Osteoblast (primary cell): ENCODE measurements at regions not wholly inside any gene's neighbourhood (a gene's known extent, or its start where the extent isn't known, plus 50 kb on each side); places are given as distances from the start of the nearest gene placed in this dataset.

ENCODE experiments used
- DNase-seq: peaks from one replicate; pipeline ENCODE4 v3.0.0; 2011; ENCODE audit warnings: low spot score, mixed read lengths; ENCODE audit not compliant: insufficient read length; ENCODE audit errors: missing footprints
- H2AFZ ChIP-seq: 2 replicates; pipeline ENCODE4 v1.6.0; 2011; ENCODE audit warnings: mild to moderate bottlenecking, low read length
- H3K27ac ChIP-seq: 2 replicates; pipeline ENCODE4 v1.5.1; 2011; ENCODE audit warnings: mild to moderate bottlenecking, low read depth, low read length, moderate library complexity
- H3K27me3 ChIP-seq: 2 replicates; pipeline ENCODE4 v1.6.0; 2012; ENCODE audit warnings: mild to moderate bottlenecking, control low read depth, inconsistent platforms, low read length, moderate library complexity; ENCODE audit not compliant: insufficient read depth
- H3K36me3 ChIP-seq: 2 replicates; pipeline ENCODE4 v1.5.1; 2011; ENCODE audit warnings: mild to moderate bottlenecking, low read length, control low read depth, moderate library complexity; ENCODE audit not compliant: insufficient read depth
- H3K4me1 ChIP-seq: 2 replicates; pipeline ENCODE4 v1.5.1; 2011; ENCODE audit warnings: mild to moderate bottlenecking, low read length, control low read depth, moderate library complexity; ENCODE audit not compliant: insufficient read depth
- H3K4me2 ChIP-seq: 2 replicates; pipeline ENCODE4 v1.6.0; 2011; ENCODE audit warnings: mild to moderate bottlenecking, low read length; ENCODE audit not compliant: insufficient read depth
- H3K4me3 ChIP-seq: fragments of 200-600 bp; sonication (generic); 3 replicates; pipeline ENCODE4 v1.5.1; 2012; ENCODE audit warnings: mild to moderate bottlenecking, low read length, inconsistent platforms; ENCODE audit not compliant: insufficient read depth
- H3K79me2 ChIP-seq: 2 replicates; pipeline ENCODE4 v1.6.0; 2012; ENCODE audit warnings: mild to moderate bottlenecking, low read length, control low read depth, inconsistent platforms; ENCODE audit not compliant: insufficient read depth
- H3K9me3 ChIP-seq: 2 replicates; pipeline ENCODE4 v1.5.1; 2011; ENCODE audit warnings: low read depth, low read length, control low read depth
- H4K20me1 ChIP-seq: 2 replicates; pipeline ENCODE4 v1.6.0; 2012; ENCODE audit warnings: mild to moderate bottlenecking, low read length, control low read depth; ENCODE audit not compliant: insufficient read depth
- TF ChIP-seq, protein P1 (sequence below): IDR thresholded peaks from 2 replicates; pipeline ENCODE4 v1.5.1; 2011; ENCODE audit warnings: mild to moderate bottlenecking, low read depth, low read length, moderate library complexity; ENCODE audit errors: extremely low read depth

DNA sequence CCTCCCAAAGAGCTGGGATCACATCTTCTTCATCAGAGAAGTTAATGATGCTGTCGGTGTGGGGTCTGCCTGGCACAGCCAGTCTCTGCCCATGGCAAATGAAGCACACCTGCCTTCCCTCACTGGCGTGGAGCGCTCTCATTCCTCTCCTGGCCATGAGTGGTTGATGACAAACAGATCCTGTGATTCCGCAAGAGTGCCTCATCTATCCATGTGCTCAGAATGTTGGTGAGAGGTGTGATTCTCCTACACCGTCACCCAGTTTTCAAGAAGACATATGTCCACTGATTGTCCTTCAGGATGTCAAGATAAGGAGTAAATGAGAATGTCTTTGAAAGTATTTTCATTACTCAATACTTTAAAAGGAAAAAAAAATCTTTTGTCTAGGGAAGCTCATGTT, 97.5 kb upstream of the GGTLC1 start:
- no peaks in the 10 kb centered on the region for H3K79me2 ChIP-seq
- H3K4me2 ChIP-seq, result no peak overlapping the region
- H3K27ac ChIP-seq, result no peak overlapping the region
- H2AFZ ChIP-seq, result no peak overlapping the region
- H3K9me3 ChIP-seq, result no peaks in the 10 kb centered on the region
- peaks cover 5% of the 10 kb centered on the region for H3K27me3 ChIP-seq
- no peak overlapping the region for H3K4me3 ChIP-seq
- no peaks in the 10 kb centered on the region for H3K4me1 ChIP-seq
- no peak for DNase-seq
- H4K20me1 ChIP-seq, result no peaks in the 10 kb centered on the region
- no peaks in the 10 kb centered on the region for H3K36me3 ChIP-seq
- TF ChIP-seq, protein P1, sequence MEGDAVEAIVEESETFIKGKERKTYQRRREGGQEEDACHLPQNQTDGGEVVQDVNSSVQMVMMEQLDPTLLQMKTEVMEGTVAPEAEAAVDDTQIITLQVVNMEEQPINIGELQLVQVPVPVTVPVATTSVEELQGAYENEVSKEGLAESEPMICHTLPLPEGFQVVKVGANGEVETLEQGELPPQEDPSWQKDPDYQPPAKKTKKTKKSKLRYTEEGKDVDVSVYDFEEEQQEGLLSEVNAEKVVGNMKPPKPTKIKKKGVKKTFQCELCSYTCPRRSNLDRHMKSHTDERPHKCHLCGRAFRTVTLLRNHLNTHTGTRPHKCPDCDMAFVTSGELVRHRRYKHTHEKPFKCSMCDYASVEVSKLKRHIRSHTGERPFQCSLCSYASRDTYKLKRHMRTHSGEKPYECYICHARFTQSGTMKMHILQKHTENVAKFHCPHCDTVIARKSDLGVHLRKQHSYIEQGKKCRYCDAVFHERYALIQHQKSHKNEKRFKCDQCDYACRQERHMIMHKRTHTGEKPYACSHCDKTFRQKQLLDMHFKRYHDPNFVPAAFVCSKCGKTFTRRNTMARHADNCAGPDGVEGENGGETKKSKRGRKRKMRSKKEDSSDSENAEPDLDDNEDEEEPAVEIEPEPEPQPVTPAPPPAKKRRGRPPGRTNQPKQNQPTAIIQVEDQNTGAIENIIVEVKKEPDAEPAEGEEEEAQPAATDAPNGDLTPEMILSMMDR, result no peak

DNA sequence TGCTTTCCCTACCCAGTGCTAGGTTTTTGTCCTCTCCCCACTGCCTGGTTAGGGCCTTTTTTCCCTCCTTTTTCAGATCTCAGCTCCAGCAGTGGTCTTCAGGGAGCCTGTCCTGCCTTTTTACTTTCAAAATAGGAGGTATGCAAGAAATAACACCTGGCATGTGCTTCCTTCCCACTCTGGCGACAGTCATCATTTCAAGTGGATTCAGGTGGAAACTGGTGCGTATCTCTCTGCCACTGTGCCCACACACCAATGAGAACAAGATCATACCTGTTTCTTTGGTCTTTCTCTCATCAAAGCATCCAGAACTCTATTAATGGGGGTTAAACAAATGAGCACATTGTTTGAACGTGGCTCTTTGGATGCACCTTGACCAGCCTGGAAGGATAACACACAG, 95.7 kb upstream of the GGTLC1 start:
- Histone ChIP-seq H3K79me2 (no peaks in the 10 kb centered on the region), H3K27me3 (peaks cover 5% of the 10 kb centered on the region), H3K9me3 (no peaks in the 10 kb centered on the region), H3K4me1 (no peaks in the 10 kb centered on the region), H3K36me3 (no peaks in the 10 kb centered on the region), H3K4me3 (no peak overlapping the region), H2AFZ (no peak overlapping the region), H4K20me1 (no peaks in the 10 kb centered on the region), H3K27ac (no peak overlapping the region), H3K4me2 (no peak overlapping the region)
- TF ChIP-seq, protein P1, result no peak
- DNase-seq, result no peak

DNA sequence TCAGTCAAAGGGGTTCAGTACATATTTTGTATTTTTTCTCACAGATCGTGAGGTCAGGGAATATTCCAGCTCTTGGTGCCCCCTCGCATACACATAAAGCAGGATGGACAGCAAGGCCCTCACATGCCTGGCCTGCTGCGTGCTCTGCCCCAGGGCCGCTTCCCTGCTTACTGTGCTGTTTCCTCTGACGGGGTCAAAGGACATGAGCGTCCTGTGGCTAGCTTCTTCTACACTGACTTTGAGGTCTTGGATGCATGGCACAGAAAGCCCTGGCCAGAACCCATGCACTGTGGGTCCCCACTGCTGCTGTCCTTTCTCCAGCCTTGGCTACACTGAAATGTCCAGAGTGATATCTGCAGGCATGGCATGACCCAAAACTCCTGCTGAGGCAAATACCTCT, 92.5 kb upstream of the GGTLC1 start:
- Histone ChIP-seq H3K36me3 (no peaks in the 10 kb centered on the region), H2AFZ (no peak overlapping the region), H4K20me1 (no peaks in the 10 kb centered on the region), H3K4me1 (no peaks in the 10 kb centered on the region), H3K4me3 (no peak overlapping the region), H3K9me3 (no peaks in the 10 kb centered on the region), H3K79me2 (no peaks in the 10 kb centered on the region), H3K4me2 (no peak overlapping the region), H3K27ac (no peak overlapping the region), H3K27me3 (peaks cover 5% of the 10 kb centered on the region)
- TF ChIP-seq, protein P1, result no peak
- DNase-seq, result no peak

DNA sequence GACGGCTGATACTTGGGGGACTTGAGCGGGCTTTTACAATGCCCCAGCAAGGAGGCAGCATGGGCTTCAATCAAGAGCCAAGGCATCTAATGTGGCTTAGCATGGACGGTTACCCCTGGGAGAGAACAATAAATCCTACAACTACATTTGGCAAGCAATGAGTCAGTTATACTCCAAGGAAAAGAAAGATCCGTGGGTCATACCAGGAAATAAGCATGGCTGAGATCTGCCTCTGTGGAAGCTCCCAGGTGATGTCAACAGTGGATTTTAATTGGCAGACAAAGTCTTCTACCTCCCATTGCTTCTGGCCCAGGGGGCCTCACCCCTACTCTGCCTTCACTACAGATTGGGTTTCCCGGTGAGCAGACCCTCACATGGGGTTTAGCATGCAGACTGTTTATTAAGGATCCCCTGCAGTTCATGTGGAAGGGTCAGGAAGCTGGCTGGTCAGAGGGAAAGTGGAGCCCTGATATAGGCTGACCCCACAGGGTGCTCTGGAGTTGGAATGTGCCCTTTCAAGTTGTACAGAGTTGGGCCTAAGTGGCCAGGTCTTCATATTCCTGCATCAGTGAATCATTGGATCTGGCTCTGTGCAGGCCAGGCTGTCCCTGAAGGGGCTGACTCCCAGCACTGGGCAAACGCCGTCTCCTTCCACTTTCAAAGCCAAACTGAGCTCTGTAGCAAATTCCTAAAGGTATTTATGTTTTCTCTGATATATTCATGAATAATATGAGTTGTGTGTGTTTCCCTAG, 91.3 kb upstream of the GGTLC1 start:
- Histone ChIP-seq H3K27ac (no peak overlapping the region), H4K20me1 (no peaks in the 10 kb centered on the region), H3K4me1 (no peaks in the 10 kb centered on the region), H3K4me3 (no peak overlapping the region), H2AFZ (no peak overlapping the region), H3K27me3 (peaks cover 5% of the 10 kb centered on the region), H3K36me3 (no peaks in the 10 kb centered on the region), H3K9me3 (no peaks in the 10 kb centered on the region), H3K4me2 (no peak overlapping the region), H3K79me2 (no peaks in the 10 kb centered on the region)
- no peak for DNase-seq
- TF ChIP-seq, protein P1, result no peak
